ENCODE measurements at regions not wholly inside any gene's neighbourhood (a gene's known extent, or its start where the extent isn't known, plus 50 kb on each side); places are given as distances from the start of the nearest gene placed in this dataset.

DNA sequence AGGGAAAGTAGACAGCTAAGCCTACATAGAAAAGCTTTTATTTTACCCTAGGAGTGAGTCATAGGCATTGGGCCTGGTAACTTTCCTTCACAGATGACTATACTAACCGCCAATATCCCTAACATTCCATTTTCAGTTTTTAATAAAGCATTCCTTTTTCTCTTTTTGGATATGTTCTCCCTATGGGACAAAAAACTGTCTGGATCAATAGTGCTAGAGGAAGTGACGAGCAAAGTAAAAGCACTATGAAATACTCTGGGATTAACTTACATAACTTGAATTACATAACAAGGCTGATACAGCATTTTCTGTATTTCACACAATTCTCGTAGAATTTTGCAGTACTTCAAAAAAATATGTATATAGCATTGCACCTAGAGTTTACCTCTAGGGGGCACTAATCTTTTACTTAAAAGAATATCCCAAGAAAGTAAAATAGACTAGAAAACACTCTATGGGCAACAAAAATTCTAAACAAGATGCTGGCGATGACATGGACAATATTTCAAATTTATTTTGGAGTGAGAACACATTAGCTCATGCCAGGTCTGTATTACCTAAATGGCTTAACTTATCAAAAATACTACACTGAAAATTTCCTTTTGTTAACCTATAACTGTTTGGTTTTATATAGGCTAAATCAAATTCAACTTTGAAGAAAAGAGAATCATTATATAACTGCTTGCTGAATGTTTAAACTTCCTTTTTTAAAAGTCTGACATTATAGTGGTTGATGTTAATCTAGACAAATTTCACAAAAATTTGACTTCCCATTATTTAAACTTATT, 66.3 kb upstream of the DST start:
- no peak overlapping the region for H3K4me2 ChIP-seq
- H3K79me2 ChIP-seq: peaks cover 59% of the 10 kb centered on the region

DNA sequence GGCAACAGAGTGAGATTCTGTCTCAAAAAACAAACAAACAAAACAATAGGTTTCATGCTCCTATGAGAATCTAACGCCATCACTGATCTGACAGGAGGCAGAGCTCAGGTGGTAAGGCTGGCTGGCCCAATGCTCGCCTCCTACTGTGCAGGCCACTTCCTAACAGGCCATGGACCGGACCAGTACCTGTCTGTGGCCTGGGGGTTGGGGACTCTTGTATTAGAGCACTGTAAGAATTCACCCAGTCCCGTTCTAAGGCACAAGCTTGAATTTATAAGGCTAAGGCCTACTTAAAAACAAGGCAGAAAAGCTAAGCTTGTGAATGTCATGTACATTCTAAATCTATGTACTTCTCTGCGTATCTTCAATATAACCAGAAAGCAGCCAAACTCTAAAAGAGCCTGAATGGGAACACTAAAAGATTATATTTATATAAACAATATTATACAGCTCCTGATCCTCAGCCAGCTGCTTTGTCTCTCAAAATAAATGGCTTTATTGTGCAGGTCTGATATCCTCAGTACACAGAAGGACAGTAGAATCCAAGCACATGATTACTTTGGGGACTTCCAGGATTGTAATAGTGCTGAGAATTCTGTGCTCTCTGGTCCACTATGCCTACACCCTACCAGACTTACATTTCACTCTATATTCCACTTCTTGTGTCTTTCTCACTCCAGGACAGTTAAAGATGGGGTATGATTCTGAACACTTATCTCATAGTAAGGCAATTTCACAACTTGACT, 64.5 kb upstream of the DST start:
- no peak overlapping the region for H3K4me3 ChIP-seq
- H3K79me2 ChIP-seq: peaks cover 53% of the 10 kb centered on the region
- H3K9me2 ChIP-seq (replicated peaks; ENCODE audit: insufficient read depth): no peaks in the 10 kb centered on the region
- no peak overlapping the region for H2AFZ ChIP-seq
- 78% methylated on average over 5 of the region's 5 CpGs for WGBS (ENCODE audit: low lambda C conversion rate, missing lambda C conversion rate)
- TF ChIP-seq, protein P1, sequence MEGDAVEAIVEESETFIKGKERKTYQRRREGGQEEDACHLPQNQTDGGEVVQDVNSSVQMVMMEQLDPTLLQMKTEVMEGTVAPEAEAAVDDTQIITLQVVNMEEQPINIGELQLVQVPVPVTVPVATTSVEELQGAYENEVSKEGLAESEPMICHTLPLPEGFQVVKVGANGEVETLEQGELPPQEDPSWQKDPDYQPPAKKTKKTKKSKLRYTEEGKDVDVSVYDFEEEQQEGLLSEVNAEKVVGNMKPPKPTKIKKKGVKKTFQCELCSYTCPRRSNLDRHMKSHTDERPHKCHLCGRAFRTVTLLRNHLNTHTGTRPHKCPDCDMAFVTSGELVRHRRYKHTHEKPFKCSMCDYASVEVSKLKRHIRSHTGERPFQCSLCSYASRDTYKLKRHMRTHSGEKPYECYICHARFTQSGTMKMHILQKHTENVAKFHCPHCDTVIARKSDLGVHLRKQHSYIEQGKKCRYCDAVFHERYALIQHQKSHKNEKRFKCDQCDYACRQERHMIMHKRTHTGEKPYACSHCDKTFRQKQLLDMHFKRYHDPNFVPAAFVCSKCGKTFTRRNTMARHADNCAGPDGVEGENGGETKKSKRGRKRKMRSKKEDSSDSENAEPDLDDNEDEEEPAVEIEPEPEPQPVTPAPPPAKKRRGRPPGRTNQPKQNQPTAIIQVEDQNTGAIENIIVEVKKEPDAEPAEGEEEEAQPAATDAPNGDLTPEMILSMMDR (IDR thresholded peaks at IDR 0.05; ENCODE audit: poor library complexity): no peak
- TF ChIP-seq EZH2phosphoT487 (IDR thresholded peaks at IDR 0.05; ENCODE audit: low read depth, severe bottlenecking, unreplicated experiment) (no peak), EZH2 (IDR thresholded peaks at IDR 0.05; ENCODE audit: borderline replicate concordance) (no peak)
- peak overlapping the region; percentile 51 for H3K27ac ChIP-seq
- no peaks in the 10 kb centered on the region for H3K27me3 ChIP-seq
- H3K4me2 ChIP-seq: no peak overlapping the region
- H3K36me3 ChIP-seq (replicated peaks; ENCODE audit: insufficient read depth, low read depth): no peaks in the 10 kb centered on the region
- DNase-seq (ENCODE audit: low spot score): no peak
- no peaks in the 10 kb centered on the region for H3K4me1 ChIP-seq (ENCODE audit: insufficient read depth)
- no peaks in the 10 kb centered on the region for H3K9me3 ChIP-seq (ENCODE audit: low read depth)
- no peaks in the 10 kb centered on the region for H4K20me1 ChIP-seq (ENCODE audit: insufficient read depth, poor library complexity, severe bottlenecking)

More for the DNA sequence above, 66.3 kb upstream of the DST start:
- no peaks in the 10 kb centered on the region for H3K9me3 ChIP-seq (ENCODE audit: low read depth)
- H3K27me3 ChIP-seq: no peaks in the 10 kb centered on the region
- 67% methylated on average over 4 of the region's 4 CpGs for WGBS (ENCODE audit: low lambda C conversion rate, missing lambda C conversion rate)
- TF ChIP-seq EZH2 (IDR thresholded peaks at IDR 0.05; ENCODE audit: borderline replicate concordance): no peak
- TF ChIP-seq, protein P1 (IDR thresholded peaks at IDR 0.05; ENCODE audit: poor library complexity): peak; percentile 73
- TF ChIP-seq EZH2phosphoT487 (IDR thresholded peaks at IDR 0.05; ENCODE audit: low read depth, severe bottlenecking, unreplicated experiment): no peak
- no peaks in the 10 kb centered on the region for H3K36me3 ChIP-seq (replicated peaks; ENCODE audit: insufficient read depth, low read depth)
- H3K9me2 ChIP-seq (replicated peaks; ENCODE audit: insufficient read depth): no peaks in the 10 kb centered on the region
- no peak overlapping the region for H2AFZ ChIP-seq
- H4K20me1 ChIP-seq (ENCODE audit: insufficient read depth, poor library complexity, severe bottlenecking): no peaks in the 10 kb centered on the region
- H3K4me3 ChIP-seq: no peak overlapping the region
- H3K4me1 ChIP-seq (ENCODE audit: insufficient read depth): peaks cover 4% of the 10 kb centered on the region
- peak; percentile 78 for DNase-seq (ENCODE audit: low spot score)
- no peak overlapping the region for H3K27ac ChIP-seq

GRCh38 chr6:56699066-56699654, 56.5 kb upstream of the DST start:
- no peak overlapping the region for H2AFZ ChIP-seq
- WGBS (ENCODE audit: low lambda C conversion rate, missing lambda C conversion rate): 38% methylated on average over 1 of the region's 1 CpG
- H3K27me3 ChIP-seq: no peaks in the 10 kb centered on the region
- H3K4me3 ChIP-seq: no peak overlapping the region
- H3K4me2 ChIP-seq: no peak overlapping the region
- H3K36me3 ChIP-seq (replicated peaks; ENCODE audit: insufficient read depth, low read depth): no peaks in the 10 kb centered on the region
- DNase-seq (ENCODE audit: low spot score): no peak
- no peaks in the 10 kb centered on the region for H4K20me1 ChIP-seq (ENCODE audit: insufficient read depth, poor library complexity, severe bottlenecking)
- no peak overlapping the region for H3K27ac ChIP-seq
- no peaks in the 10 kb centered on the region for H3K4me1 ChIP-seq (ENCODE audit: insufficient read depth)
- H3K9me3 ChIP-seq (ENCODE audit: low read depth): no peaks in the 10 kb centered on the region
- H3K9me2 ChIP-seq (replicated peaks; ENCODE audit: insufficient read depth): no peaks in the 10 kb centered on the region
- no peak for TF ChIP-seq EZH2phosphoT487 (IDR thresholded peaks at IDR 0.05; ENCODE audit: low read depth, severe bottlenecking, unreplicated experiment)
- TF ChIP-seq, protein P1 (IDR thresholded peaks at IDR 0.05; ENCODE audit: poor library complexity): peak; percentile 70
- peaks cover 5% of the 10 kb centered on the region for H3K79me2 ChIP-seq
